HS-5 (cell line): ENCODE measurements at regions not wholly inside any gene's neighbourhood (a gene's known extent, or its start where the extent isn't known, plus 50 kb on each side); places are given as distances from the start of the nearest gene placed in this dataset.
"Not testable (repeated sequence)": the region's sequence is repeated elsewhere in the genome, so short reads cannot be mapped to it uniquely, and the experiment has no call there.

ENCODE experiments used
- DNase-seq: peaks from one replicate; pipeline ENCODE4 v3.0.0-alpha.2; 2012; ENCODE audit warnings: low read depth

- peak; percentile 80 for DNase-seq
Observed at GRCh38 chr9:115668521-115668920, 485.1 kb upstream of the PAPPA start.

GRCh38 chr9:115671236-115671962 lies 482.2 kb upstream of the PAPPA start:
- DNase-seq: no peak

DNA sequence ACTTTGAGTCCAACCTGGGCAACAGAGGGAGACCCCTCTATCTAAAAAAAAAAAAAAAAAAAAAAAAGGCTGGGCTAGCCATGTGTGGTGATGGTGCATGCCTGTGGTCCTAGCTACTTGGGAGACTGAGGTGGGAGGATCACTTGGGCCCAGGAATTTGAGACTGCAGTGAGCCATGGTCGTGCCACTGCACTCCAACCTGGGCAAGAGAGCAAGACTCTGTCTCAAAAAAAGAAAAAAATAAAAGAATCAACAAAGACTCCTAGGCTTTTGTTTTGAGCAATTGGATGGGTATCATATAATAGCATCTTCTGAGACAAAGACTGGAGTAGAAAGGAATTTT lies 481.7 kb upstream of the PAPPA start:
- no peak for DNase-seq

GRCh38 chr9:115672477-115673316 lies 480.9 kb upstream of the PAPPA start:
- DNase-seq: peak; percentile 98

DNA sequence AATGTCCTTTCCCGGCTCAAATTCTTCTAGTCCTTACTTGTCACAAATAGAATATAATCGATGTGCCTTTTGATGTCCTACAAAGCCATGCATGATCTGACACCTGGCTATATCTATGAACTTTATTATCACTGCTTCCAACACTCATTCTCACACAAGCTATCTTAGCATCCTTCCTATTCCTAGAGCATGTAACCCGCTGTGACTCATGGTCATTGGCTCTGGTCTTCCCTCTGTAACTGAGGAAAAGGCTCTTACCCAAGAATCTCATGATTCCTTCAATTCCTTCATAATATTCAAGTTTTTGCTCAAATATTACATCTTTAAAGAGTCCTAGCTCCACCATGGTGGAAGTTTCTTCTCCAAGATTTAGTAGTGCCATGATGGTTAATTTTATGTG lies 480.0 kb upstream of the PAPPA start:
- DNase-seq: no peak

DNA sequence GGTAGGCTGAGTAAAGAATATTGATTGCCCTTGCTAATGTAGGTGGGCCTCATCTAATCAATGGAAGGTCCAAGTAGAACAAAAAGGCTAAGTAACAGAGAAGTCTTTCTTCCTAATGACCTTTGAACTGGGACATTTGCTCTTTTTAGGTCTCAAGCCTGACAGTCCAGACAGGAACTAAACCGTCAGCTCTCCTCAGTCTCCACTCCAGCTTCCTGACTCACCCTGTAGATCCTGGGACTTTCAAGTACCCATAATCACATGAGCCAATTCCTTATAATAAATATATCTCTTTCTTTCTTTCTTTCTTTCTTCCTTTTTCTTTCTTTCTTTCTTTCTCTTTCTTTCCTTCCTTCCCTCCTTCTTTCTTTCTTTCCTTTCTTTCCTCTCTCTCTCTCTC lies 479.5 kb upstream of the PAPPA start:
- DNase-seq: no peak

GRCh38 chr9:115675834-115676233 lies 477.8 kb upstream of the PAPPA start:
- no peak for DNase-seq

- DNase-seq: no peak
Observed at GRCh38 chr9:115680231-115680630, 473.4 kb upstream of the PAPPA start.

DNA sequence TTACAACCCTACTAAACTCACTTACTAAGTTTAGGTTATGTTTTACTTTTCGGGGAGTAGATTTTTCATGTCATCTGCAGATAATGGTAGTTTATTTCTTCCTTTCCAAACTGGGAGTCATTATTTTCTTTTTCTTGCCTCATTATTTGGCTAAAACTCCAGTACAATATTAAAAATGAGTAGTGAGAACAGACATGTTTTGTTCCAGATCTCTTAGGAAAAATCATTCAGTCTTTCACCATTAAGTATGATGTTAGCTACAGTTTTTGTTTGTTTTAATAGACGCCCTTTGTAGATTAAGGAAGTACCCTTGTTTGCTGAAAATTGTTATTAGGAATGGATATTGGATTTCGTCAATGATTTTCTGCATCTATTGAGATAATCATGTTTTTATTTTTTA lies 472.0 kb upstream of the PAPPA start:
- no peak for DNase-seq

- no peak for DNase-seq
Observed at GRCh38 chr9:115686069-115686468, 467.5 kb upstream of the PAPPA start.

DNA sequence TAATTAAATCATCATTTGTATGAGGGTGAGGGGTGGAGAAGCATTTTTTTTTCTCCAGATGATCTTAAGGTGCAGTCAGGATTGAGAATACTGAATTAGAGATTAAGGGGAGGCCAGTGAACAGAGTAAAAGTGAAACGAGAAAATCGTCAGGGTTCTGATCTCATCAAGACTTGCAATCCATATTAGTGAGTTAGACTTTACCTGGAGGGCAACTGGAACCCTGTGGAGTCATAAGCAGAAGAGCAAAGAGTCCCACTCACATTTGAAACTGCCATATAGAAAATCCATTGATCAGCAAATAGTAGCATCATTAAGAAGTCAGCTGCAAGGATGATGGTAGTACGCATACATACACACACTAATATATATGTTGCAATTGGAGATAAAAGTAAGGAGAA lies 466.2 kb upstream of the PAPPA start:
- DNase-seq: no peak

DNA sequence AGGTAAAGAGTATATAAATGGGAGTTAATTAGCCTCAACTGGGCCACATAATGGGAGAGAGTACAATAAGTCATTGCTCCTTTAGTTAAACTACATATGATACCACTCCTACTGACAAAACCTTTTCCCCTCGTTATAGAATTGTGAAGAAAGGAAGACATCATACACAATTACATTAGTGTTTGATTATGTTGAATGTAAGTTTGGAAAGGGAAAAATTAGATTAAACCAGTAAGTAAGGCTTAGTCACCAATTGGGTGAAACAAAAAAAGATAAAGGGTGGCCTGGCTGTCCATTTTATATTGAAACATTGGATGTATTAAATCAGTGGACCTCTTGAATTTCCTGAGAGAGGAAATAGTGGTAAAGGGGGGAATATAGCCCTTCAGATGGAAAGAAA lies 464.3 kb upstream of the PAPPA start:
- no peak for DNase-seq

- peak; percentile 99 for DNase-seq
Observed at GRCh38 chr9:115690786-115691496, 462.6 kb upstream of the PAPPA start.

GRCh38 chr9:115691693-115692092 lies 461.9 kb upstream of the PAPPA start:
- DNase-seq: peak; percentile 73

- not testable (repeated sequence) for DNase-seq
Observed at GRCh38 chr9:115692868-115693267, 460.7 kb upstream of the PAPPA start.

GRCh38 chr9:115694014-115694413 lies 459.6 kb upstream of the PAPPA start:
- DNase-seq: peak; percentile 80

DNA sequence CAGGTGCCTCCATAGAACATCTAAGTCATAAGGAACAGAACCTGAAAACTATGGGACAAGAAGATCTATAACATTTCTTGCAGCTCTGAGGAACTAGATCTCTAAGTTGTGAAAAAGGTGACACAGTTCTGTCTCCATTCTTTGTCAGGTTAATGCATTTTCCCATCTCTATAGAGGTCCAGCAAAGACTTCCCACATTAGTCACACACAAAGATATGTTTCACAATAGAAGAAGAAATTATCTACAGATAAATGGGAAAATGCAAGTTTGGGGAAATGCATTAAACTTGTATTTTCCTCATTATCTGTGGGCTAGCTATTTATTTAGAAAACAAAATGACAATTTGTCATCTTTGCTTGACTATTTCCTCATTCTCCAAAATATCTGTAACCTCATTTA lies 458.6 kb upstream of the PAPPA start:
- no peak for DNase-seq

DNA sequence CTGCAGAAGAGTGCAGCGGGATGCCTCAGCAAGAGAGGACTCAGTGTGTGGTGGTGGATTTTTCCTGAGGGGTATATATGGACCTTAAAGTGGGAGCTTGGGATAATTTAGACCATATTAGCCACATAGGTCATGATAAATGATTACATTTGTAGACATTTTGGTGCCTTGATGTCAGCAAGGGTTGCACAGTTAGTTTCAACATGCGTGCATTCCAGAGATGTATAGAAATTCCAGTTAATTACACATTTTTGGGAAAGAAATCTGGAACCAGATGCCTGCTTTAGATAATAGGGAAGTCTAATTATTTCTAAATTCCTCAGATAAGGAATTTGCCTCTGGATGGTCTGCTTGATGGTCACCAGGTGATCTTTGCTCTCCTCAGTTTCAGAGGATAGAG lies 440.6 kb upstream of the PAPPA start:
- DNase-seq: no peak

GRCh38 chr9:115715666-115716065 lies 437.9 kb upstream of the PAPPA start:
- DNase-seq: no peak

DNA sequence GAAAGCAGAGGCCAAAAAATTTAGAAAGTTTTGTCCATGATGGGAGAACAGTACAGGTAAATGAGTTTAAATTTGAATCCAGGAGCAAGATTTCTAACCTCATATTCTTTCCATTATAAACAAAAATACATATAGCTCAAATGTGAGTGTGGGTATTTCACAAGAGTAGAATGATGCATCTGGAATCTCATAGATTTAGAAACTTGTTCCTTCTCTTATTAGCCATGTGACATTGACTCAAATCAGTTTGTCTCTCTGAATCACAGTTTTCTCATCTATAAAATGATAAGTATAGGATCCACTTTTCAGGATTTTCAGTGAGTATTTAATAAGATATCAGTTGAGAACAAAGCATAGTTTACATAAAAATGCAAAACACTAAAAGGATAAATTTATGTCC lies 436.3 kb upstream of the PAPPA start:
- peak; percentile 69 for DNase-seq

DNA sequence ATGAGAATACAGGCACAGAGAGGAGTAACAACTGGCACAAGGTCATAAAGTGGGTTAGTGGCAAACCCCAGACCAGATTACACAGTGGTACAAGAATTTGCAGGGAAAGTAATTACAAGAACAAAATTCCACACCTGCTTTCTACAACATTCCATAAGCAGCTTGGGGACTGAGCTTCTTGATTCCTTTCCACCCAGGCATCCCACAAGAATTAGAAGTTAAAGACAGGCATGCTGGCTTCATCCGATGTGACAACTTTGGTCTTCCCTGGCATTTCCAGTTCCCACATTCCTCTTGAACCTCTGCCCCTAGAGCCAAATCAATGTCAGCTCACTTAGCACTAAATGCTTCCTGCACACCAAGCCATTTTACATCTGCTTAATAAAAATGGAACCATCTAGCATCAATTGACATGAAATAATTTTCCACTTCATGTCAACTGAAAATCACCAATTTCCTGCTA lies 435.8 kb upstream of the PAPPA start:
- DNase-seq: peak; percentile 53

DNA sequence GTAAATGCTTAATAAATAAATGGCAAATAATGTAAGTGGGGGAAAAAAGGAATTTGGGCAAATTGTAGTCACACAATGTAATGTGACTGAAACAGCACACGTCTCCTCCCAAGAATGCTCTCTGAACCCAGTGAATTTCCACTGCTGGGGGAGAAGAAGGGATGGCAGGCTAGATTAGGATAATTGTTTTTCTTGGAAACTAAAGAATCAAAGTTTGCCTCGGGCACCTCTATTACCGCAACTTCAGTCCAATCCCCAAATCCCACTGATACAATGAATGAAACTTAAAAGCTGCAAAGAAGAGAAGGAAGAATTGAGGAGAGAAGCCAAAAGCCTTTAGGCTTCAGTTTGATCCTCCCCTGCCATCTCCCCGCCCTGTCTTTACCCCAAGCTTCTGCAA lies 423.2 kb upstream of the PAPPA start:
- no peak for DNase-seq

DNA sequence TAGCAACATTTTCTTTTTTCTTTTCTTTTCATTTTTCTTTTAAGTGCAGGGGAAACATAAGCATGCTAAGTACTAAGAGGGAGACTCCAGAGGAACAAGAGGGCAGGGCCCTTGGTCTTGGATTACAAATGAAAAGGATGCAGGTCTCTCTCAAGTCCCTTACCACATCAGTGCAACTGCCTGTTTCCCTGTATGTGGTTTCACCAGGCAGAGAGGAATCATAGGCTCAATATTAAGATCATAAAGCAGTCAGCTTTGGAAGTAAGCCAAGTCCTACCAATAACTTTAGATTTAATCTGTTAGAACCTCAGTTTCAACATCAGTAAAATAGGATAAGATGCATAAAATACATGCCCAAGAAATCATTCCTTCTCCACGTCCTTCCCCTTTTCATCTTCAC lies 422.7 kb upstream of the PAPPA start:
- DNase-seq: no peak
